NB4 (cell line): ENCODE measurements at regions not wholly inside any gene's neighbourhood (a gene's known extent, or its start where the extent isn't known, plus 50 kb on each side); places are given as distances from the start of the nearest gene placed in this dataset.

Experiments used
- POLR2A ChIP-seq: IDR thresholded peaks from 2 replicates; pipeline ENCODE4 v1.6.1; 2011; ENCODE audit warnings: mild to moderate bottlenecking; ENCODE audit not compliant: insufficient read length; ENCODE audit errors: extremely low read depth
- TF ChIP-seq, protein P1 (sequence below): IDR thresholded peaks from one replicate; pipeline ENCODE4 v1.5.1; 2012; ENCODE audit warnings: low read depth, low read length

DNA sequence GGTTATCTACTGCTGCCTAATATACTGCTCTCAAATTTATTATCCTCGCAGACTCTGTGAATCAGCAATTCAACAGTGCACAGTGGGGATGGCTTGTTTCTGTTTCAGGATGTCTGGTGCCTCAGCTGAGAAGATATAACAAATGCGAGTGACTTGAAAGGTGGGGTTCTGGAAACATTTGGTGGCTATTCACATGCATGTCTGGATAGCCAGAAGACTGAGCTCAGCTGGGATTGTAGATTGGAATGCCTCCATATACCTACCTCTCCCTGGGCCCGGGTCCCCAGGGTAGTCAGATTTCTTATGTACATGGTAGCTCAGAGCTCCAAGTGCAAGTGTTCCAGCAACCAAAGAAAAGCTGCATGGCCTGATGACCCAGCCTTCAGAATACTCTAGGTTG is 176.3 kb downstream of the IER5 start:
- TF ChIP-seq, protein P1, sequence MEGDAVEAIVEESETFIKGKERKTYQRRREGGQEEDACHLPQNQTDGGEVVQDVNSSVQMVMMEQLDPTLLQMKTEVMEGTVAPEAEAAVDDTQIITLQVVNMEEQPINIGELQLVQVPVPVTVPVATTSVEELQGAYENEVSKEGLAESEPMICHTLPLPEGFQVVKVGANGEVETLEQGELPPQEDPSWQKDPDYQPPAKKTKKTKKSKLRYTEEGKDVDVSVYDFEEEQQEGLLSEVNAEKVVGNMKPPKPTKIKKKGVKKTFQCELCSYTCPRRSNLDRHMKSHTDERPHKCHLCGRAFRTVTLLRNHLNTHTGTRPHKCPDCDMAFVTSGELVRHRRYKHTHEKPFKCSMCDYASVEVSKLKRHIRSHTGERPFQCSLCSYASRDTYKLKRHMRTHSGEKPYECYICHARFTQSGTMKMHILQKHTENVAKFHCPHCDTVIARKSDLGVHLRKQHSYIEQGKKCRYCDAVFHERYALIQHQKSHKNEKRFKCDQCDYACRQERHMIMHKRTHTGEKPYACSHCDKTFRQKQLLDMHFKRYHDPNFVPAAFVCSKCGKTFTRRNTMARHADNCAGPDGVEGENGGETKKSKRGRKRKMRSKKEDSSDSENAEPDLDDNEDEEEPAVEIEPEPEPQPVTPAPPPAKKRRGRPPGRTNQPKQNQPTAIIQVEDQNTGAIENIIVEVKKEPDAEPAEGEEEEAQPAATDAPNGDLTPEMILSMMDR = no peak
- TF ChIP-seq POLR2A = no peak
